GM19455 (cell line): ENCODE measurements at regions not wholly inside any gene's neighbourhood (a gene's known extent, or its start where the extent isn't known, plus 50 kb on each side); places are given as distances from the start of the nearest gene placed in this dataset.
"Not testable (repeated sequence)": the region's sequence is repeated elsewhere in the genome, so short reads cannot be mapped to it uniquely, and the experiment has no call there.

Experiments used
- ATAC-seq: cut with Tn5 transposase; IDR thresholded peaks from one replicate; pipeline ENCODE4 v1.9.1; 2021; ENCODE audit not compliant: unreplicated experiment

DNA sequence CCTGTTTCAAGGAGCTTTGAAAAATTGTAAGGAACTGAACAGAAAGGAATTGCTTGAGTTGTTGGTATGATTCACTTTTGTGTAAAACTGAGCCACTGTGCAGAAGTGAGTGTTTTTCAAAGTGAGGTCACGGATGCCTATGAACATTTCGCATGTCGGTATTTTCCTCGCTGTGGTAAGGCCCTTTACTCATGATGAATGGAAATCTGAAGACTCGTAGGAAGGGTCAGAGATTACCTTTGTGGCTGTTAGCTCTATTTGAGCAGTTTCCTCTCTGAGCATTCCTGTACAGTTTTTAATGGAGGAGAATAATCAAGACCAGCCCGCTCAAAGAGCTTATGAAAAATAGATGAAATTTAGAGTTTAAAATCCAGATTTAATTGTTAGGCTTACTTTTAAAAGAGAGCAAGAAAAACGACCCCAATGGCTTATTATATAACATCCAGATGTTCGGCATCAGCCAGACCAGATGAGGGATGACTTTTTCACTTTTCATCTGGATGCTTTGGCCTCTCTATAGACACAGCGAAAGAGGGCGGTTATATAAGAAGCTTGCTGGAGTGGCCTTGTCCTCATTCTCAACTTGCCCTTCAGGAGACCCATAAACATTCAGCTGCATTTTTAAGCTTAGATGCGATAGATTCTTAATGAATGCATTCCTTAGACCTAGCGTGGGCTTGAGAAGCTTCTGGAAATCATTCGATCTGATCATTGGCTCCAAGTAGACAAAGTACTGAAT, 99.5 kb downstream of the CD83 start:
- no peak for ATAC-seq

DNA sequence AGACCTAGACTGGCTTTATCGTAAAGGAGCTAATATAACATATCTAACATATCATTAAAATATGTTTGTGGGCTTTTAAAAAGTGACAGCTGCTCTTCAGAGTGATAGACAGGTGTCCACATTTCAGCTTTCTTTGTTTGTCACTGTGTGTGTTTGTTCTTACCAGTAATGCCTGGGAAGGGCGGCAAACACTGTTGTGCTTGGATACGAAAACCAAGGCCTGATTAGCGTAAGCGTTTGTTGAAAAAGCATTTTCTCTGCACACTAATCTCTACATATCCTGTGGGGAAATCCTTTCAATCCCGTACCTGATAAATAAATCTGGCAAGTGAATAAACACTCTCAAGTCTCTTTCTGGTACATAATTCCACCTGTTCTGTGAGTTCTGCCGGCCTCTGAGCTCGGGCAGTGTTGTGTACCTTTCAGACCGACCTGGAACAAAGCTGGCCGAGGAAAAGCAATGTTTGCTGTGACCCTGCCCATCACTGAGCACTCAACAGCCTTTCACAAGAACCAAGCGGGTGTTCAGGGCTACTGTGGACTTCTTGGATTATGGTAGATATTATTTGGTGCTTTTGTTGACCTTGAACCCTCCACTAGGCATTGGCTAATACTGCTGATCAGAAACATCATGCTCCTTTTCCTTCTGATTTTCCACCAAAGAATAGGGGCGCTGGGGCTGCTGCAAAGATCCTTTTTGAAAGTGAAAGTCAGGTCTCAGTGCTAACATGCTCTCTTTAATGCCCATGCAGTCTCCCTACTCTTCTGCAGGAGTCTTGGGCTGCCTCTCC, 100.4 kb downstream of the CD83 start:
- ATAC-seq = no peak

DNA sequence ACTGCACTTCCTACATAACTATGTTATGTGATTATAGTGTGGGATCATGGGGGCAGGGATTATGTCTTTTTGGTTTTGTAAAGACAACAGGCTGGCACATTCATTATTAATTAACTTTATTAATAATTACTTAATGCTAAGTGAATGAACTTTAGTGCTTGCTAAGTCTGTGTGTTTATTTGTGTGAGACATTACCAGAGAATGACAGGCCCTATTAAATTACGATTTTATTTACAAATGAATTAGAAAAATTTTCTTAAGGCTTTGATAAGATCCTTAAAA, 100.9 kb downstream of the CD83 start:
- ATAC-seq = no peak

DNA sequence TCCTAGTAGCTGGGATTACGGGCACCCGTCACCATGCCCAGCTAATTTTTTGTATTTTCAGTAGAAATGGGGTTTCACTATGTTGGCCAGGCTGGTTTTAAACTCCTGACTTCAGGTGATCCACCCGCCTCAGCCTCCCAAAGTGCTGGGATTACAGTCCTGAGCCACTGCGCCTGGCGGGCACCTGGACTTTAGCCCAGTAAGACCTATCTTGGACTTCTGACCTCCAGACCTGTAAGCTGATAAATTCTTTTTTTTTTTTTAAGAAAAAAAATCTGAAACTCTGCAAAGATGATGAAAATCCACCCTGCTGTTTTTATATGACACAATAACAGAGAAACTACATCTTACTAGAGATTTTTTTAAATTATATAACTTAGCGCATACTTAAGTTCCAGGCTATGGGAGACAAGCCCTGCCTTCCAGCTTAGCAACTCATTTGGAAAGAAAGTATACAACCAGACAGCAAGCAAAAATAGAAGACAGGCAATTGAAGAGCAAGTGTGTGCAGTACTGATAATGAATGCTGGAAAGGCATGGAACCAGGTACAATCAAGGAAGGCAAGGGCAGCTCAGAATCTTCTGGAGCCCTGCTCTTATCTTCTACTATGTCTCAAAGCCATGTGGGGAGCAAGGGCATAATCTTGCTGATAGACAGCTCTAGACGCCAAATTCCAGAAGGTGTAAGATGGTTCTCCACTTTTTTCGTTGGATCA, 104.2 kb downstream of the CD83 start:
- ATAC-seq = no peak

DNA sequence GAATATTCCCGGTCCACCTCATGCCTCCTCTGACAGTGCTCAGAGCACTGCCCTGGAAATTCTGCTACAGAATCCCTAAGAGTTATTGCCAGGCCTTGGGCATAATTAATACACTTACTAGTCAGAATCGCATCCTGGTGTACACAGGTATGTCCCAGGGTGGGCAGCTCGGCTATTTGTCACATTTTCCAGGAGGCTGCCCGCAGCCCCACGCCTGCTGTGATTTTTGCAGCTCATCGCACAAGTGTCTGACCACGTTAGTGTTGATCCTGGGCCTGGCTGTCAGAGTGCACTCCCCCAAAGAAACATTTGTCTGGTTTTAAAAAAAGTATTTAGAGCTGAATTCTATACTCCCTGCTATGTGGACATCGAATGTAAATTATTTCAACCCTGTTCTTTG, 105.4 kb downstream of the CD83 start:
- no peak for ATAC-seq

DNA sequence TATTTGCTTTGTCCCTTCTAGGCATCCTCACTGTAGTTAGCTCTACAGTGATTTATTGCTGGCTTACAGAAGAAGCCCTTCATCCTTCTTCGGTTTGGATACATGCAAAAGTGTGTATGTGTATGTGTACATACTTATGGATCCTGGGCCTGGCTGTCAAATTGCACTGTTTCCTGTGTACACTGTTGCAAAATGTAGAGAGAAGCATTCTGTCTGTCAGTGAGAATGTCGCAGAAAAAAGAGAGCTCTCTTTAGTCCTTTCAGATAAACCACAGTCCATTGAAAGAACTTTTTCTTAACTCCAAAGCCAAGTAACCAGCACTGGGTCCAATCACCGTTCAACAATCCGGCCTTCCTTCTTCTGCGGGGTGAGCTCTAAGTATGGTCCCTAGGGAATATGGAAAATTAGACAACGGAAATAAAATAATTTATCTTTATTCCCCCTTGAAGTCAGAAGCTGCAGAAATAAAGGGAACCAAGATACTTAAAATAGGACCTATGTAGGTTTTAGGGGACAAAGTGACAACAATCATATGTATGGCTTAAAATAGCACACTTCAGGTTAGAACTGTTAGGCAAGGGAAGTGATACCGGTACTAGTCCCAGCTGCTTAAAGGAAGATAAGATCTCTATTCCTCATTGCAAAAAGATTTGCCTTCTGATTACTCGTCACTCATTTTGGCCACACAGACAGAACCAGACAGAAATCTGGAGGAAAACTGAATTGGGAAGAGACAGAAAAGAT, 107.0 kb downstream of the CD83 start:
- no peak for ATAC-seq

DNA sequence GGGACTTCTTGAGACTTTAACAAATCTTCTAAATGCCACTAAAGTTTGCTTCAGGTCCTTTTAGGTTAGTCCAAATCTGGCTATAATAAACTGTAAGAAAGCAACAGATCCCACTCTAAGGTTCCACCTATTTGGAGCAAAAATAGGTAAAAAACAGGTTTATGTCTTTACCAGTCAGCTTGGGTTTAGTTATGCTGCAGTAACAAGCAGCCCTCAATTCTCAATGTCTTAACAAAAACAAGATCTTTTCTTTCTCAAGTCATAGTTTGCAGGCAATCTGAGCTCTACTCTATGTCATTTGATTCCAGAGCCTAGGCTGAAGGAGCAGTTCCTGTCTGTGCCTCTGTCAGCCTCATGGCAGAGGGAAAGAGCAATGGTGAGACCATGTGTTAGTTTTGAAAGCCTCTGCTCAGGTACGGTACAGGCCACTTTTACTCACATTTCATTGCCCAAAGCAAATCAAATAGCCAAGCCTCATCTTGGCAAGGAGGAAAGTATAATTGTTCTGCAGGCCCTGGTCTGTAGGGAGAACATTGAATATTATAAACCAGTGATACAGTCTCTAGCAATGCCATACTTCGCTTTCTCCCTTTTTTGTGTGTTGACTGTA, 108.6 kb downstream of the CD83 start:
- no peak for ATAC-seq

DNA sequence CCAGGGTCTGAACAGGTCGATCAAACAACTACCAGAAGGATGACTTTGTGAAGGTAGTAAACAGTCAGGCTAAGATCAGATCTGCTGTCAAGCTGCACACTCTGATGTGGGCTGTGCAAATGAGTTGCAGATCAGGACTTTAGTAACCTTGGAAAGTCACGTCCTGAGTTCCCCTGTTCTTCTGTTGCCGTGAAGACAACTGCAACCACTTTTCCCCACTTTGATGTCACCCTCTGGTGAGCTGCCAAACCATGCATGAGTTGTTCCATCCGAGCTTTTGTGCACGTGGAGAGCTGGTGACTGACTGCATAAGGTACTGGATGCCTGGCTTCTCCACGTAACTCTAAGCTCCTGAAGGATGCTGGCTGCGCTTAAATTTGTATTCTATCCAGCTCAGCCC, 111.0 kb downstream of the CD83 start:
- no peak for ATAC-seq

DNA sequence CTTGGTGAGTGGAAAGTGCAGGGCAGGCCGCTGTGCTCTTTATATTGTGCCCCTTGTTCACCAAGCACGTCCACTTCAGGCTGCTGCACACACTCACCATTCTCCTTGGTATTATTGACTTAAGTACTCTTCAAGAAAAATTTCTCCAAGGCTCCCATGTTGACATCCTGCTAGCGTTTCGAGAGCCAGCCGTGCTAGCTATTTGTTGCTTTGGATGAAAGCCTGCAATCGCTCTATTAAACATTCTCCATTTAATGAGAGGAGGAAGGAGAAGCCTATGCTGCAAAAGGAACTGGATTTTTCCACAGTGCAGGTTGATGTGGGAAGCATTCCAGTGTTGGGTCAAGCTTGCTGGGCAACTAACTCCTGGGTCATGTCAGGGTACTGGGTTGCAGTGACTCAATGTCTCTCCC, 113.5 kb downstream of the CD83 start:
- ATAC-seq = no peak

DNA sequence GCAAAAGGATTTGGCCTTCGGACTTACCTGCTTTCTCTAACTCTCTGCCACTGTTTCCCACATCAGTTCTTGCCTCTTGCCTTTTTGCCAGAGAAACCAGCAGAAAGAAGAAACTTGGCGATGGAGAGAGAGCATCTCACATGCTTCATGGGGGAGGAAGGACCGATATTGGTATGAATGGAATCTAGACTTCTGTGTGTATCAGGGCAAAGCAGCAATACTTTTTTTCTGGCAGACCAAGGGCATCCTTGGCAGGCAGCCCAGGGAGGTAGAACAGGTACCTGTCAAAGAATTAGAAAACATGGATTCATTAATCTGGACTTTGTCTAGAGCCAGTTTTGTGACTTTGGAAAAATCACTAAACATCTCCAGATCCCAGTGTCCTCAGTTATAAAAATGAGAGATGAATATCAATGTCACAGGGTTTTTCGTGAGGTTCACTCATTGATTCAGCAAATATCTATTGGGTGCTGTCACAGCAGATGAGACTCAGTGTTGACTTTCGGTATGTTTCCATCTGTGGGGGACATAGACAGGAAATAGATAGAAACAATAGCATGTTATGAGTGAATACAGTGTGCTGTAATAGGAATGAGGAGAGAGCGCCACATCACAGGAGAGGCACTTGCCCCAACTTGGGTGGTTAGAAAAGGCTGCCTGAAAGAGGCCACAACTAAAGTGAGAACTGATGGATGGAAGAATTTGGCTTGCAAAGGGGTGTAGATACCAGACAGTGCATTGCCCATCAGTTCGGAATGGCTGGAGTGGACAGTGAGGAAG, 114.1 kb downstream of the CD83 start:
- ATAC-seq = no peak

DNA sequence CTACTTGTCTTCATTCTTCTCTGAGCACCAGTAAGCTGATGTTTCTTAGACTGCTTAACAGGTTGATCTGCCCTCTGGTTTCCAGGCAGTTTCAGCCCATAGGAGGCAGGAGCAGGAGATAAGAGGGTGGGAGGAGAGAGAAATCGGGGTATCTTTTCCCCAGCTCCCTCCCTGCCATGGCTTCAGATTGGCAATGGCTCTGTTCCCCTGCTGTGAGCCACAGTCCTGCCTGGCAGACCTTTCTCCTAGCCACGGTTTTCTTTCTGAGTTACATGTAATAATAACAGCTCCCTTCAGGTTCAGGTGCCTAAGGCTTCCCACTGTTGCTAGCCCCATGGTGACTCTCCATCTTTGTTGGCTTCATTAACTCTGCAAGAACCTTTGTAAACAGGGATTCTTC, 115.3 kb downstream of the CD83 start:
- ATAC-seq = no peak

DNA sequence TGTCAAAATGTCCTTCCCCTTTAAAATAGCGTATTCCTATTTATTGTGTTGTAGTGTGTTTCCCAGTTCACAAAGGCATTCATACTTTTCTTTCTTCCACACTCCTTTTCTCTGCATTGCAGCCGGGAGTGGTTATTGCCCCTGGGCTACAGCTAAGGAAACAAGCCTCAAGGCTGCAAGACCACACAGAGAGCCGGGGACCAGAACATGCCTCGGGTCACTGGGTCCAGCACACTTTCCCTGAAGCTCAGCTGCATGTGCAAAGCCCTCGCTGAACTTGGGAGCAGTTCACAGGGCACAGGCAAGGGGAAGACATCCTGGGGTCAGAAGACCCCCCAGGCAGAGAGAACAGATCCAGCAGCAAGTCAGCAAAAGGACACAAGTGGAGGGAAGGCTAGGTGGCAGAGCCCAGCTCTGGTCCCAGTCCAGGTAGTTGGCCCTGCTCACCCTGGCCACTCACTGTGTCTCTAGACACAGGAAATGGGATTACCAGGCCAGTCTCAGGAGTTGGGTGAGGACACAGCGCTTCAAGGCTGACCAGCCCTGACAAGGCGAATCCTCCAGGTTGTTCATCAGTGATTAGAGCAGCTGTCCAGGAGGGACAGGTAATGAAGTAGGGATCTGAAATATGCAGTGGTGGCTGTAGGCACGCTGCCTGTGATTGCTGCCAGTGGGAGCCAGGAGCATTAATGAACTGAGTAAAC, 118.2 kb downstream of the CD83 start:
- no peak for ATAC-seq

DNA sequence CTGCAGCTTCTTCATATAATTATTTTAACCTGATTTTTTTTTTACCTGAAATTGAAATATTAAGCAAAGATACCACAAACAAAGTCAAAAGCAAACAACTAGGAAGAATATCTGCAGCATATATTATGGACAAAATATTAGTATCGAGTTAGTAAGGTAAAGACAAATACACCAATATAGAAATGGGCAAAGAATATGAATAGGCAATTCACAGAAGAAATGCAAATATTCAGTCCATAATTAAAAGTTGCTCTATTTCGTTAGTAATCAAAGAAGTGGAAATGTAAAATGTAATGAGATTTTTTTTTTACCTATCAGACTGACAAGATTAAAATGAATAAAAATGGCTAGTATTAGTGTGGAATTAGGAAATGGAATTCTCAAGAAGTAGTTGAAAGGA, 121.5 kb downstream of the CD83 start:
- ATAC-seq = no peak

DNA sequence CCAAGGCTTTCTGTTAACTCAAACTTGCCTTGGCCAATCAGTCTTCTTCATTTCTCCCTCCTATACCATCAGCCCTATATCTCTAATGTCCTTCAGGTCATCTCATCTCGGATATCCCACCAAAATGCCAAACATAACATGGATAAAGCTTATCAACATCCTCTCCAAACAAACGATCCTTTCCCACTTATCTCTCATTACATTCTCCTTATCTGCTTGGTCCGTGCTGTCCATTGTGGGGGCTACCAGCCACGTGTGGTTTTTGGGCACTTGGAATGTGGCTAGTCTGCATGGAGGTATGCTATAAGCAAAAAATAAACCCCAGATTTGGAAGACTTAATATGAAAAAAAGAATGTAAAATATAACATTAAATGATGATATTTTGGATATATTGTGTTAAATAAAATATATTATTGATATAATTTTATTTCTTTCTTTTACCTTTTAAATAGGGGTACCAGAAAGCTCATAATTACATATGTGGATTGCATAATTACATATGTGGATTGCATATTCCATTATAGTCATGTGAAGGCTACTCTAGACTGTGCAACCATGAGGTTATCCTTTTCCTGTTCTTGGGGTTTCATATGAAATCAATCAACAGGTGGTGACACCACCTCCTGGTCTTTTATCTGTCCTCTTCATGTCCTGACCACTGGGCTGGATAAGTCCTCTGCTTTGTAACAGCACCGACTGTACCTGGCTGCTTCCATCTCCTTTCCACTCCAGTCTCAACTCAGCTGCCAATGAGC, 123.0 kb downstream of the CD83 start:
- peak; percentile 30 for ATAC-seq

DNA sequence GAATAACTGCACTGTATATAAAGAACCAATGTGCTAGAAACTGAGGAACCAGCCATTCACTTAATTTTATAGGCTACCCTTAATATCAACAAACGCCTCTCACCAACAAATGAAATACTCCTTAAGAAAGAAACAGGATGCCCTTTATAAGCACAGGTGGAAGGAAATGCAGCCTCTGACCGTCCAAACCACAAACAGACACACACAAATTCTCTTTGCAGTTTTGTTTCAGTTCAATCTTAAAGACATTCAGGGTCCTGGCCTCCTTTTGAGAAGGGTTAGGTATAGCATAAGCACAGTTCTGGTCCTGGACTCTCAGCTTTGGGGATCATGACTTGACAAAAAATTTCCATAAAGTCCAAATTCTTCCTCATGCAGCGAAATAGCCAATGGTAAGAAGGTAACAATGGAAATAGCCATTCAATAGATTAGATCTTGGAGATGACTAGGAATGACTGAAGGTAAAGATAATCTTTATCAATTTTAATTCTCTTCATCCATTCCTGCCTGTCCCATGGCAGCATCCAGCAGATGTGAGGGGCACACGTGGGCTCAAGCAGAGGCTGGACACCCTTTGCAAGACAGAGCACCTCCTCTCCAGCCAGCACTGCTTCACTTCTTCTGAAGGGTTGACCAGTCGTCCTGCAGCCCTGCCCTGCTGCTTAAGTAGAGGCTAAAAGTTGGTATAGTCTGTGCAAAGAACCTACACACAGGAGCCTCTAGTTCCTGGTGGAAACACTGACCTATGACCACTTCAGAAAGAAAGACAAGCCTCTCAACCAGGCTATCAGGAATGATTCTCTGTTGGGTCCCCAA, 123.9 kb downstream of the CD83 start:
- peak; percentile 63 for ATAC-seq

DNA sequence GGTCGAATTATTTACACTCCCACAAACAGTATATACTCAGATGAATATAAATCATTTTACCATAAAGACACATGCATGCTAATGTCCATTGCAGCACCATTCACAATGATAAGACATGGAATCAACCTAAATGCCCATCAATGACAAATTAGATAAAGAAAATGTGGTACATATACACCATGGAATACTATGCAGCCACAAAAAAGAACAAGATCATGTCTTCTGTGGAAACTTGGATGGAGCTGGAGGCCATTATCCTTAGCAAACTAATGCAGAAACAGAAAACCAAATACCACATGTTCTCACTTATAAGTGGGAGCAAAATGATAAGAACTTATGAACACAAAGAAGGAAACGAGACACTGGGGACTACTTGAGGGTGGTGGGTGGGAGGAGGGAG, 125.3 kb downstream of the CD83 start:
- ATAC-seq = not testable (repeated sequence)

DNA sequence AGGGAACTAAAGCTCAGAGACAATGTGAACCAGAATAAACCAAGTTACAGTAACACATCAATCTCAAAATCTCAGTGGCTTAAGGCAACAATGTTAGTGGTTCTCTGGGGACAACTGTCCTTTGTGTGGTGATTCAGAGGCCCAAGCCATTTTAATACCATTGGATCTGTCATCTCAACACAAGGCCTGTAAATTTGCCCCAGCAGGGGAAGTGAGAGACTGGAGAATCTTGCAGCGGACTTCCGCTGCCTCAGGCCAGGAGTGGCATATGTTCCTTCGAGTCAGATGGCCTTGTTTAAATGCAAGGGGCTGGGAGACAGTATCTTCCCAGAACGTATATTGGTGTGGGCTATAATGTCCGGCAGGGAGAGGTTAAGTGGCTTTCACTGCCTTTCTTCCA, 126.0 kb downstream of the CD83 start:
- ATAC-seq = no peak

DNA sequence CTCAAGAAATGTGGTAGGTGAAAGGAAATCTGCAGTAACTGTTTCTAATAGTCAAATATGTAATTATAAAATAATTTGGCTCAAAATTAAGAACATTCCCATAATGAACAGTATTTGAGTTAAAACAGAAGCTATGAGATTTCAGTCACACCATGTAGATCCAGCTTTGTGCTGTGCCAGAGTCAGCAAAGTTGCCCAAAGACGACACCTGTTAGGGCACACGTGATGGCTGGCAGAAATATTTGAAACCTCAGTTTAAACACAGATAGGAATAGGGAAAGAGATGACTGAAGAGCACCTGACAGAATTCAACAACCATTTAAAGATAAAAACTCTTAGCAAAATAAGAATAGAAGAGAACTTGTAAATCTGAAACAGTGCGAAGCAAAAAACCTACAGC, 129.3 kb downstream of the CD83 start:
- ATAC-seq = no peak
